Right lobe of liver (tissue), 6 donors: ENCODE measurements at regions not wholly inside any gene's neighbourhood (a gene's known extent, or its start where the extent isn't known, plus 50 kb on each side); places are given as distances from the start of the nearest gene placed in this dataset.

ENCODE experiments used
- ATAC-seq, 4 donors: fragments of 200-7000 bp; cut with Tn5 transposase; one replicate each; pipeline ENCODE4 v1.9.1; 2020; ENCODE audit warnings: mild to moderate bottlenecking in 4 of 4, moderate library complexity in 4 of 4
- DNase-seq, 3 donors: peaks; one replicate each; pipeline ENCODE4 v3.0.0-alpha.2; 2020
- H3K27ac ChIP-seq, 3 donors: fragments of 200-600 bp; one replicate each; pipeline ENCODE4 v1.8.0; 2022
- H3K27me3 ChIP-seq, 2 donors: fragments of 200-600 bp; one replicate each; pipeline ENCODE4 v1.8.0; 2022
- H3K36me3 ChIP-seq, 4 donors: fragments of 200-600 bp; sonication (generic) in 1 of 4; one replicate each; pipeline versions ENCODE4 v1.5.1 to v1.8.0; 2017 to 2022; ENCODE audit warnings: control low read depth in 1 of 4
- H3K4me1 ChIP-seq, 4 donors: fragments of 200-600 bp; sonication (generic) in 1 of 4; one replicate each; pipeline versions ENCODE4 v1.5.1 to v1.8.0; 2017 to 2022; ENCODE audit warnings: control low read depth in 1 of 4
- H3K4me3 ChIP-seq, 3 donors: fragments of 200-600 bp; one replicate each; pipeline ENCODE4 v1.8.0; 2022
- H3K9me3 ChIP-seq, 4 donors: fragments of 200-600 bp; sonication (generic) in 1 of 4; one replicate each; pipeline versions ENCODE4 v1.5.1 to v1.8.0; 2017 to 2022; ENCODE audit warnings: control low read depth in 1 of 4
- CTCF ChIP-seq, 4 donors: fragments of 200-600 bp in 3 of 4; fragments of 450-650 bp in 1 of 4; IDR thresholded peaks; one replicate each; pipeline versions ENCODE4 v1.5.1 to v1.8.0; 2016 to 2022; ENCODE audit warnings: antibody characterized with exemption in 4 of 4, mild to moderate bottlenecking in 2 of 4
- POLR2A ChIP-seq: fragments of 450-650 bp; IDR thresholded peaks from one replicate; pipeline ENCODE4 v1.6.1; 2017; ENCODE audit warnings: antibody characterized with exemption, mild to moderate bottlenecking
- WGBS: methylation state at CpG from one replicate; pipeline ENCODE4 v1.1.6; 2018; ENCODE audit warnings: low coverage, low lambda C conversion rate; ENCODE audit not compliant: insufficient coverage; ENCODE audit errors: missing lambda C conversion rate; 5-methylcytosine and 5-hydroxymethylcytosine counted together
- intact Hi-C, 2 donors: fragments of 100-400 bp; cut with DNase I; formaldehyde crosslinking; loops; one replicate each; pipeline versions ENCODE4 v1.11.2 to v1.14.1; 2022
- donor health status: DM: no; HTN: yes; CAD: no.
- donor health status: DM: no; HTN: no; CAD: no.
- donor health status: DM: no; HTN: no; CAD: no.
- donor health status: DM: no; HTN: yes; CAD: no.
- donor health status: DM: no; HTN: yes; CAD: no.

- DNase-seq (no peak), ATAC-seq (no peak)
- Histone ChIP-seq H3K4me1 (no peaks in the 10 kb centered on the region), H3K36me3 (no peaks in the 10 kb centered on the region), H3K9me3 (no peaks in the 10 kb centered on the region), H3K27me3 (no peaks in the 10 kb centered on the region), H3K27ac (no peak overlapping the region), H3K4me3 (no peak overlapping the region)
- 51% methylated on average over 8 of the region's 9 CpGs for WGBS
- TF ChIP-seq CTCF (IDR thresholded peaks at IDR 0.05) (no peak), POLR2A (no peak)
- intact Hi-C loops, result no loop called here
These were observed 254.6 kb downstream of the IRX2 start for GRCh38 chr5:2496891-2497290.

GRCh38 chr5:2496126-2496525 lies 255.4 kb downstream of the IRX2 start:
- intact Hi-C loops, result no loop called here
- H3K9me3 ChIP-seq, result no peaks in the 10 kb centered on the region
- DNase-seq (no peak), ATAC-seq (no peak)
- no peak overlapping the region for H3K4me3 ChIP-seq
- H3K27ac ChIP-seq, result no peak overlapping the region
- TF ChIP-seq POLR2A (no peak), CTCF (IDR thresholded peaks at IDR 0.05) (no peak)
- no peaks in the 10 kb centered on the region for H3K36me3 ChIP-seq
- no peaks in the 10 kb centered on the region for H3K4me1 ChIP-seq
- H3K27me3 ChIP-seq, result no peaks in the 10 kb centered on the region
- 69% methylated on average over 6 of the region's 9 CpGs for WGBS

- Histone ChIP-seq H3K36me3 (no peaks in the 10 kb centered on the region), H3K9me3 (no peaks in the 10 kb centered on the region), H3K4me1 (no peaks in the 10 kb centered on the region), H3K27me3 (no peaks in the 10 kb centered on the region), H3K4me3 (no peak overlapping the region), H3K27ac (no peak overlapping the region)
- intact Hi-C loops, result no loop called here
- DNase-seq (no peak), ATAC-seq (no peak)
- 58% methylated on average over 8 of the region's 8 CpGs for WGBS
- TF ChIP-seq POLR2A (no peak), CTCF (IDR thresholded peaks at IDR 0.05) (no peak)
These were observed 258.1 kb downstream of the IRX2 start for GRCh38 chr5:2493356-2493755.

GRCh38 chr5:2492476-2492875 lies 259.0 kb downstream of the IRX2 start:
- 66% methylated on average over 3 of the region's 7 CpGs for WGBS
- intact Hi-C loops, result no loop called here
- no peak for ATAC-seq
- Histone ChIP-seq H3K36me3 (no peaks in the 10 kb centered on the region), H3K27ac (no peak overlapping the region), H3K4me3 (no peak overlapping the region), H3K9me3 (no peaks in the 10 kb centered on the region), H3K4me1 (no peaks in the 10 kb centered on the region), H3K27me3 (no peaks in the 10 kb centered on the region)
- TF ChIP-seq CTCF (IDR thresholded peaks at IDR 0.05), result no peak
- TF ChIP-seq POLR2A, result no peak
- DNase-seq, result no peak

GRCh38 chr5:2491846-2492245 lies 259.6 kb downstream of the IRX2 start:
- no peaks in the 10 kb centered on the region for H3K9me3 ChIP-seq
- WGBS, result 83% methylated on average over 1 of the region's 1 CpG
- DNase-seq (no peak), ATAC-seq (no peak)
- H3K4me1 ChIP-seq, result no peaks in the 10 kb centered on the region
- no peak overlapping the region for H3K27ac ChIP-seq
- H3K27me3 ChIP-seq, result no peaks in the 10 kb centered on the region
- H3K4me3 ChIP-seq, result no peak overlapping the region
- H3K36me3 ChIP-seq, result no peaks in the 10 kb centered on the region
- intact Hi-C loops, result no loop called here
- TF ChIP-seq POLR2A, result no peak
- TF ChIP-seq CTCF (IDR thresholded peaks at IDR 0.05), result no peak
